Trophoblast cell (in vitro differentiated cells and primary cell): ENCODE measurements at regions not wholly inside any gene's neighbourhood (a gene's known extent, or its start where the extent isn't known, plus 50 kb on each side); places are given as distances from the start of the nearest gene placed in this dataset.
"Not testable (repeated sequence)": the region's sequence is repeated elsewhere in the genome, so short reads cannot be mapped to it uniquely, and the experiment has no call there.

Source experiments
- DNase-seq, 2 donors: peaks; one replicate each; pipeline ENCODE4 v3.0.0-alpha.2; 2016
- H2AFZ ChIP-seq: 2 replicates; pipeline ENCODE4 v1.6.1; 2013; ENCODE audit warnings: low read length, moderate library complexity, mild to moderate bottlenecking; ENCODE audit not compliant: insufficient read depth, poor library complexity
- H2AK5ac ChIP-seq: 2 replicates; pipeline ENCODE4 v1.6.1; 2013; ENCODE audit warnings: mild to moderate bottlenecking, low read length
- H2BK120ac ChIP-seq: 2 replicates; pipeline ENCODE4 v1.6.1; 2013; ENCODE audit warnings: low read length, mild to moderate bottlenecking, moderate library complexity; ENCODE audit not compliant: insufficient read depth, poor library complexity
- H2BK12ac ChIP-seq: 2 replicates; pipeline ENCODE4 v1.6.1; 2013; ENCODE audit warnings: mild to moderate bottlenecking, low read length, moderate library complexity
- H2BK5ac ChIP-seq: 2 replicates; pipeline ENCODE4 v1.6.1; 2013; ENCODE audit warnings: low read length, low read depth, moderate library complexity, mild to moderate bottlenecking; ENCODE audit not compliant: poor library complexity
- H3K14ac ChIP-seq: 2 replicates; pipeline ENCODE4 v1.6.1; 2013; ENCODE audit warnings: mild to moderate bottlenecking, low read length
- H3K18ac ChIP-seq: 2 replicates; pipeline ENCODE4 v1.6.1; 2013; ENCODE audit warnings: mild to moderate bottlenecking, low read length
- H3K23ac ChIP-seq: 2 replicates; pipeline ENCODE4 v1.6.1; 2013; ENCODE audit warnings: low read length
- H3K27ac ChIP-seq: 2 replicates; pipeline ENCODE4 v1.5.1; 2013; ENCODE audit warnings: low read depth, mild to moderate bottlenecking, inconsistent platforms, low read length, moderate library complexity
- H3K27me3 ChIP-seq: 2 replicates; pipeline ENCODE4 v1.6.1; 2013; ENCODE audit warnings: inconsistent platforms, mild to moderate bottlenecking, low read length, moderate library complexity; ENCODE audit not compliant: insufficient read depth
- H3K36me3 ChIP-seq, 2 experiments: 1 replicate in 1 of 2; 2 replicates in 1 of 2; pipeline ENCODE4 v1.6.1; 2013; ENCODE audit warnings: low read length in 2 of 2, mild to moderate bottlenecking in 2 of 2, moderate library complexity in 1 of 2; ENCODE audit not compliant: insufficient read depth in 2 of 2, control insufficient read depth in 1 of 2
- H3K4ac ChIP-seq: 2 replicates; pipeline ENCODE4 v1.6.1; 2013; ENCODE audit warnings: low read depth, mild to moderate bottlenecking, low read length, moderate library complexity
- H3K4me1 ChIP-seq, 2 experiments: 1 replicate in 1 of 2; 2 replicates in 1 of 2; pipeline ENCODE4 v1.6.1; 2013; ENCODE audit warnings: low read length in 2 of 2, mild to moderate bottlenecking in 2 of 2, moderate library complexity in 1 of 2; ENCODE audit not compliant: insufficient read depth in 2 of 2, control insufficient read depth in 1 of 2
- H3K4me2 ChIP-seq: 2 replicates; pipeline ENCODE4 v1.6.1; 2013; ENCODE audit warnings: inconsistent platforms, mild to moderate bottlenecking, low read length, moderate library complexity
- H3K4me3 ChIP-seq: 2 replicates; pipeline ENCODE4 v1.5.1; 2013; ENCODE audit warnings: mild to moderate bottlenecking, low read depth, low read length, inconsistent platforms
- H3K79me1 ChIP-seq: one replicate; pipeline ENCODE4 v1.6.1; 2013; ENCODE audit warnings: low read length
- H3K79me2 ChIP-seq: 2 replicates; pipeline ENCODE4 v1.6.1; 2013; ENCODE audit warnings: low read length, mild to moderate bottlenecking; ENCODE audit not compliant: control insufficient read depth, insufficient read depth, poor library complexity
- H3K9ac ChIP-seq: 2 replicates; pipeline ENCODE4 v1.6.1; 2013; ENCODE audit warnings: mild to moderate bottlenecking, low read length
- H3K9me3 ChIP-seq: 2 replicates; pipeline ENCODE4 v1.6.1; 2013; ENCODE audit warnings: low read depth, mild to moderate bottlenecking, control low read depth, inconsistent platforms, low read length; ENCODE audit not compliant: insufficient read depth
- H4K12ac ChIP-seq: 2 replicates; pipeline ENCODE4 v1.6.1; 2013; ENCODE audit warnings: low read depth, mild to moderate bottlenecking, low read length, moderate library complexity
- H4K8ac ChIP-seq: 2 replicates; pipeline ENCODE4 v1.6.1; 2013; ENCODE audit warnings: low read depth, mild to moderate bottlenecking, low read length, moderate library complexity
- H4K91ac ChIP-seq: one replicate; pipeline ENCODE4 v1.6.1; 2013; ENCODE audit warnings: low read depth, mild to moderate bottlenecking, low read length, moderate library complexity
- WGBS: extraction: QIAGEN DNeasy Blood & Tissue Kit; methylation state at CpG from one replicate; pipeline ENCODE4 v1.1.7; 2013; ENCODE audit warnings: missing lambda C conversion rate; ENCODE audit not compliant: insufficient read length, insufficient coverage; ENCODE audit errors: extremely low coverage; 5-methylcytosine and 5-hydroxymethylcytosine counted together

DNA sequence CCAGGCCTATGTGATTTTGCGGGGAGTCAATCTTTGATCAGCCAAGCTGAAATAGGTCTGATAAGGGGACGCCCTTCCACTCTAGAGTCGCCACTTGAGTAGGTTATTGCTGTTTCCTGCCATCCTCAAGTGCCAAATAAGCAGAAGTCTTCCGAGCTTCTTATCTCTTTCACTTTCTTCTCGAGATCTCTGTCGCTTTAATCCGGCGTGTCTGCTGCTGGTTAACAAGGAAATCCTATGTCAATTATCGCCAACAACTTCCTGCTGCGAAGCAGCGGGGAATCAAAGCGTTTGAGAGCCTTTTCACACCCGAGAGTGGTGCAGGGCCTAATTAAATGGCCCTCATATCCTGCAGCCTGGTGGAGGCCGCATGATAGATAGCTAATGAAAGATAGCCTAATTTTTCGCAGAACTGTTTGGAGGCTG lies 215.9 kb downstream of the RAB11FIP2 start:
- Histone ChIP-seq H3K27ac (no peak overlapping the region), H2AFZ (no peak overlapping the region), H3K4me1 (no peaks in the 10 kb centered on the region), H3K4me3 (no peak overlapping the region), H2AK5ac (no peak overlapping the region), H3K4me2 (no peak overlapping the region), H2BK120ac (no peak overlapping the region), H3K18ac (no peak overlapping the region), H4K8ac (no peak overlapping the region), H3K14ac (no peak overlapping the region), H2BK12ac (no peak overlapping the region), H3K4ac (no peak overlapping the region), H3K36me3 (no peaks in the 10 kb centered on the region), H2BK5ac (no peak overlapping the region), H3K27me3 (no peaks in the 10 kb centered on the region), H4K91ac (no peak overlapping the region), H3K23ac (no peak overlapping the region), H4K12ac (no peak overlapping the region), H3K79me1 (no peaks in the 10 kb centered on the region), H3K9me3 (no peaks in the 10 kb centered on the region), H3K79me2 (no peaks in the 10 kb centered on the region), H3K9ac (no peak overlapping the region)
- WGBS, result no CpG with 5 or more reads among the region's 15 CpGs
- DNase-seq, result no peak

DNA sequence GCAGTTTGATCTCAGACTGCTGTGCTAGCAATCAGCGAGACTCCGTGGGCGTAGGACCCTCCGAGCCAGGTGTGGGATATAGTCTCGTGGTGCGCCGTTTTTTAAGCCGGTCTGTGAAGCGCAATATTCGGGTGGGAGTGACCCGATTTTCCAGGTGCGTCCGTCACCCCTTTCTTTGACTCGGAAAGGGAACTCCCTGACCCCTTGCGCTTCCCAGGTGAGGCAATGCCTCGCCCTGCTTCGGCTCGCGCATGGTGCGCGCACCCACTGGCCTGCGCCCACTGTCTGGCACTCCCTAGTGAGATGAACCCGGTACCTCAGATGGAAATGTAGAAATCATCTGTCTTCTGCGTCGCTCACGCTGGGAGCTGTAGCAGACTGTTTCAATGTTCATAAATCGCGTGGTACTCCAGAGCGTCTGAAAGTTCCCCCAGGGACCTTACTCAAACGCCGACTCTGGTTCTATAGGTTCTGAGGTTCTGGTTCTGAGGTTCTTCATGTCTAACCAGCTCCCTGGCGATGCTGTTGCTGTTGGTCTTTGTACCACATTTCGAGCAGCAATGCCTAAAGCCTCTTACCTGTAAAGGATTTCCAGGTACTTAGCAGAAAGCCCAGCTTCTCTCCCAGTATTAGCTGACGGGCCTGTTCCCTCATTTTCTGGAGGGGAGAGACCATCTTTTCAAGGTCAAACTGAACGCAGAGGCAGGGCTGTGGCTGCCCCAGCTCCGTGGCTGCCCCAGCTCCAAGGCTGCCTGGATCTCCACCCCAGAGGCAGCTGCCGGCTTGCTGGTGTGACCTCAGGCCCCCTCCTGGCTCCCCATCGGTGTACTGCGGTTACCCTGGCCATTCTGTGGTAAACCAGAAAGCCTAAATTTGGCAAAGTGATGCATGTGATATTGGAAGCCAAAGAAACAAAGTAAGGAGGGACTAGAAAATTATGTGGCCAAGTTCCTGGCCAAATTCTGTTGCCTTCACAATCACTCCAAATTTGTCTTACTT lies 207.9 kb downstream of the RAB11FIP2 start:
- H2AK5ac ChIP-seq, H3K18ac ChIP-seq, H3K4me1 ChIP-seq, H3K14ac ChIP-seq, H3K79me1 ChIP-seq, H3K36me3 ChIP-seq, H3K79me2 ChIP-seq, H3K9me3 ChIP-seq, H3K23ac ChIP-seq, H3K27me3 ChIP-seq, H3K4ac ChIP-seq, H2BK120ac ChIP-seq, H2AFZ ChIP-seq, DNase-seq, H3K27ac ChIP-seq, H4K12ac ChIP-seq, H2BK5ac ChIP-seq, H4K91ac ChIP-seq, H2BK12ac ChIP-seq: not testable (repeated sequence)
- Histone ChIP-seq H3K9ac (peak overlapping the region; percentile 72), H3K4me2 (peak overlapping the region; percentile 51), H3K4me3 (peak overlapping the region; percentile 61), H4K8ac (peak overlapping the region; percentile 3)
- WGBS, result no CpG with 5 or more reads among the region's 39 CpGs

DNA sequence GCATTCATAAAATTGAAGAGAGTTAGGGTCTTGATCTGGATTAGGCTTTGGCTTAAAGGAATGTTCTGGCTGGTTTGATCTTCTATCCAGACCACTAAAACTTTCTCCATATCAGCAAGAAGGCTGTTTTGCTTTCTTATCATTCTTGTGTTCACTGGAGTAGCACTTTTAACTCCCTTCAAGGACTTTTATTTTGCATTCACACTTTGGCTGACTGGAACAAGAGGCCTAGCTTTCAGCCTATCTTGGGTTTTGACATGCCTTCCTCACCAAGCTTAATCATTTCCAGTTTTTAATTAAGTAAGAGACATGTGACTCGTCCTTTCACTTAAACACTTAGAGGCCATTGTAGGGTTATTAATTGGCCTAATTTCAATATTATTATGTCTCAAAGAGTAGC lies 190.3 kb downstream of the RAB11FIP2 start:
- H3K27ac ChIP-seq, H2BK5ac ChIP-seq, H3K4me1 ChIP-seq, H3K9me3 ChIP-seq, H3K79me2 ChIP-seq, H3K14ac ChIP-seq, H3K4me2 ChIP-seq, H4K91ac ChIP-seq, H3K4me3 ChIP-seq, H4K12ac ChIP-seq, H3K27me3 ChIP-seq, H3K36me3 ChIP-seq, H2AFZ ChIP-seq, H2AK5ac ChIP-seq, H4K8ac ChIP-seq, H3K4ac ChIP-seq, H3K9ac ChIP-seq, H2BK12ac ChIP-seq, H3K79me1 ChIP-seq, H2BK120ac ChIP-seq, H3K18ac ChIP-seq, DNase-seq, H3K23ac ChIP-seq: not testable (repeated sequence)
- WGBS, result no CpG with 5 or more reads among the region's 1 CpG

DNA sequence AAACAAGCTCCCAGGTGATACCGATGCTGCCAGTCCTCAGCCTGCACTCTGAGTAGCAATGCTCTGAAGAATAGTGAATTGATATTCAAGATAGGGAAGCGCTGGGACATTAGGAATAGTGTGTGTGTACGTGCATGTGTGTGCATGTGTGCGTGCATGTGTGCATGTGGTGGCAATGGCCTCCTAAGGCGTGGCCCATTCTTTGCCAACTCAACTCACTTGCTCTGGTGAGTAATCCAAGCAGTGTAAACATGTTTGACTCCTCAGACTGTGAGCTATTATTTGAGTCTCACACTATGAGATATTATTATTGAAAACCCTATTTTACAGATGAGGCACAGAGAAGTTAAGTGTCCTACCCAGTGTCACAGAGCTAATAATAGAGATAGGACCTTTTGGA lies 186.6 kb downstream of the RAB11FIP2 start:
- Histone ChIP-seq H3K4me3 (peak overlapping the region; percentile 37), H3K4me1 (no peaks in the 10 kb centered on the region), H2BK5ac (no peak overlapping the region), H2BK120ac (no peak overlapping the region), H2BK12ac (no peak overlapping the region), H3K18ac (no peak overlapping the region), H3K14ac (no peak overlapping the region), H2AK5ac (no peak overlapping the region), H4K8ac (no peak overlapping the region), H3K9ac (no peak overlapping the region), H4K91ac (no peak overlapping the region), H3K4ac (no peak overlapping the region), H3K27ac (no peak overlapping the region), H3K9me3 (no peaks in the 10 kb centered on the region), H3K36me3 (no peaks in the 10 kb centered on the region), H3K27me3 (no peaks in the 10 kb centered on the region), H3K4me2 (no peak overlapping the region), H3K79me1 (no peaks in the 10 kb centered on the region), H3K23ac (no peak overlapping the region), H3K79me2 (no peaks in the 10 kb centered on the region), H2AFZ (no peak overlapping the region), H4K12ac (no peak overlapping the region)
- no peak for DNase-seq
- no CpG with 5 or more reads among the region's 5 CpGs for WGBS
